Neuron (in vitro differentiated cells): ENCODE measurements at regions not wholly inside any gene's neighbourhood (a gene's known extent, or its start where the extent isn't known, plus 50 kb on each side); places are given as distances from the start of the nearest gene placed in this dataset.

Source experiments
- H2AFZ ChIP-seq: one replicate; pipeline ENCODE4 v1.6.1; 2013; ENCODE audit warnings: low read depth, mild to moderate bottlenecking, inconsistent platforms, low read length, moderate library complexity
- H3K27me3 ChIP-seq: one replicate; pipeline ENCODE4 v1.6.1; 2013; ENCODE audit warnings: low read length; ENCODE audit not compliant: insufficient read depth
- H3K36me3 ChIP-seq: one replicate; pipeline ENCODE4 v1.6.1; 2013; ENCODE audit warnings: low read length; ENCODE audit not compliant: insufficient read depth
- H3K4me1 ChIP-seq: one replicate; pipeline ENCODE4 v1.6.1; 2013; ENCODE audit warnings: low read length; ENCODE audit not compliant: insufficient read depth
- H3K4me3 ChIP-seq: 2 replicates; pipeline ENCODE4 v1.5.1; 2013; ENCODE audit warnings: mild to moderate bottlenecking, low read length, moderate library complexity
- H3K9me3 ChIP-seq: one replicate; pipeline ENCODE4 v1.6.1; 2013; ENCODE audit warnings: low read length

- Histone ChIP-seq H3K4me3 (no peak overlapping the region), H3K9me3 (peaks cover 2% of the 10 kb centered on the region), H3K4me1 (peaks cover 12% of the 10 kb centered on the region), H3K27me3 (peaks cover 3% of the 10 kb centered on the region), H2AFZ (peak overlapping the region; percentile 41), H3K36me3 (no peaks in the 10 kb centered on the region)
These were observed 95.0 kb upstream of the OTX2 start for GRCh38 chr14:56905282-56905681.

- Histone ChIP-seq H3K4me1 (peaks cover 23% of the 10 kb centered on the region), H2AFZ (no peak overlapping the region), H3K27me3 (peaks cover 3% of the 10 kb centered on the region), H3K9me3 (no peaks in the 10 kb centered on the region), H3K36me3 (no peaks in the 10 kb centered on the region), H3K4me3 (no peak overlapping the region)
These were observed 93.2 kb upstream of the OTX2 start for GRCh38 chr14:56903304-56903969.

DNA sequence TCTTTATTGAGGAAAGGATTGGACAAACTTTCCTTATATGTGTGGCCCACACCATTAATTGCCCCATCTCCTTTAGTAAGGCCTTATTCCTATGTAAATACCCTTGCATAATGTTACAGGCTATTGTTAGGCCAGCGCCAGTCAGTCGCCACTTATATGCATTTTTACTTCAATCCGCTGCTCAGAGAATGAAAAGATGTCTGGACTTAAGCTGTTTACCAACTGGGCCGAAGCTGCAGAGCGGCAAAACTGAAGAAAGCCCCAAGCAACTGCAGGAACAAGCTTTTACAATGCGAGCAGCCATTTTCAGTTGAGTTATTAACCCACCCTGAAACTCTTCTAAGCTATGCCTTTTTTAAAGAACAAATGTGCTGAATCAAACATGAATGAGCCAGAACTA is 92.1 kb upstream of the OTX2 start:
- no peaks in the 10 kb centered on the region for H3K9me3 ChIP-seq
- H2AFZ ChIP-seq, result no peak overlapping the region
- no peak overlapping the region for H3K4me3 ChIP-seq
- H3K27me3 ChIP-seq, result peaks cover 3% of the 10 kb centered on the region
- H3K36me3 ChIP-seq, result no peaks in the 10 kb centered on the region
- H3K4me1 ChIP-seq, result peaks cover 23% of the 10 kb centered on the region

- Histone ChIP-seq H3K27me3 (peaks cover 3% of the 10 kb centered on the region), H3K4me3 (no peak overlapping the region), H3K4me1 (peaks cover 23% of the 10 kb centered on the region), H2AFZ (no peak overlapping the region), H3K9me3 (no peaks in the 10 kb centered on the region), H3K36me3 (no peaks in the 10 kb centered on the region)
These were observed 90.4 kb upstream of the OTX2 start for GRCh38 chr14:56900726-56901125.

DNA sequence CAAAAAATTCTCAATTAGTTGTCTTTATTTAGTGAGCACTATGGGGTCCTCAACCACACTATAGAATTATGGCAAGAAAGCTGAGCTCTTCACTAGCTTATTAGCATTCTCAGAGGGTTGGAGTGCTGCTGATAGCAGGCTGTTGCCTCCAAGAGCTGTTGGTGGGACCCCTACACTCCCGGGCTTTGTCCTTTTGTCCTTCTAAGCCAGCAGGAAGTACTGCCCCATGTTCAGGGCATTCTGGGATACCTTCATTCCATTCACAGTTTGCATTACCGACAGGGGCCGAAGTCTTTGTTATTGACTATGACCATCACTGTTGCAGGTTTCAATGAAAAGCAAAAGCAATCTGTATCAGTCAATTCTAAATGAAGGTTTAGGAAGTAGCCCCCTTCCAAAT is 89.5 kb upstream of the OTX2 start:
- Histone ChIP-seq H3K4me1 (peaks cover 17% of the 10 kb centered on the region), H3K9me3 (no peaks in the 10 kb centered on the region), H3K4me3 (no peak overlapping the region), H3K27me3 (peaks cover 5% of the 10 kb centered on the region), H3K36me3 (no peaks in the 10 kb centered on the region), H2AFZ (no peak overlapping the region)

DNA sequence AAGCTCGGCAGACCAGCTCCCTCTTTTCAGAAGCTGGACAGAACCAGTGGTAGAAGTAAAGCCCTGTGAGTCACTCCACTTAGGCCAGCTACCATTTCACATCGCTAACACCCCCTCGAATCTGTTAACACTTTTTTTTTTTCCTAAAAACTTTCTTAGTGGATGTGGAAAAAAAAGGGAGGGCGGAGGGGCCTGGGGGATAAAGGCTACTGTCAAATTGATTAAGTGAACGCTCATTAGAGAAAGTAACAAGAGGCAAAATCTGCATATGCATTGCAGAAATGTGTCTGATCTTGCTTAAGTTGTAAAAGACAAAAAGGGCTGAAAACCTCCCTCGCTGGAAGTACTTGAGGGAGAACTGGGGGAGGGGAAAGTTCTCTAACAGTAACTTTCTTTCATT is 86.6 kb upstream of the OTX2 start:
- H3K9me3 ChIP-seq, result no peaks in the 10 kb centered on the region
- H3K36me3 ChIP-seq, result no peaks in the 10 kb centered on the region
- H2AFZ ChIP-seq, result no peak overlapping the region
- peaks cover 12% of the 10 kb centered on the region for H3K4me1 ChIP-seq
- H3K4me3 ChIP-seq, result no peak overlapping the region
- peaks cover 28% of the 10 kb centered on the region for H3K27me3 ChIP-seq

DNA sequence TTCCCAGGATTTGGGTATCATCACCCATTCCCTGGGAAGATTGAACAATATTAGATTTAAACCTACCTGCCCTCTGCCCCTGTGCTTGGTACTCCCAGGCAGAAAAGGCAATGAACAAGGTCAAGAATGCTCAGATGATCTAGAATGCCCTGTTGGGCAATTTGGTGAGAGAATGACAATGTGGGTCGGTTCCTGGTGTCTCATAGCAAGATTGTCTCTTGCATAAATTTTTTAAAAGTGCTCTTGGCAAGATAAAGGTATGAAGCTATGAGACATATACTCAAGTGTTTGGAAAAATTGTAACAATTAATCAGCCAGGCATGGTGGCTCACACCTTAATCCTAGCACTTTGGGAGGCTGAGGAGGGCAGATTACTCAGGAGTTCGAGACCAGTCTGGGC is 86.0 kb upstream of the OTX2 start:
- H3K9me3 ChIP-seq, result no peaks in the 10 kb centered on the region
- H3K36me3 ChIP-seq, result no peaks in the 10 kb centered on the region
- H3K4me1 ChIP-seq, result peaks cover 12% of the 10 kb centered on the region
- peaks cover 33% of the 10 kb centered on the region for H3K27me3 ChIP-seq
- no peak overlapping the region for H3K4me3 ChIP-seq
- no peak overlapping the region for H2AFZ ChIP-seq

DNA sequence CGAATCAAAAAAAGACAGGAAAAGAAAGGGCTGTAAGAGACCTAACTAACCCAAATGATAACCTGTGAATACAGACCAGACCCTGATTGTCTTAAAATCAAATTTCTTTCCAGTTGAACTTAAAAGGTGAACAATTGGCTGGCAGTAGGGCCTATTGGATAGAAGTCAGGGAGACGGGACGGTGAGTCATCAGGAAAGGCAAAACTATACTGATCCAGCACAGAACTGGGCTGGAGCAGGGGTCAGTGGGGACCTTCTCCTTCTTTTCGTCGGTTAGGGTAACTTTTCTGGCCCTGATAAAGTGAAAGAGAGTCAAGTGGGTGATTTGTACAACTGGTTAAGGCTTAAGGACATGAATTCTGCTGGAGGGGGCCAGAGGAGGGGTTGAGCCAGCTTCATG is 84.9 kb upstream of the OTX2 start:
- Histone ChIP-seq H2AFZ (no peak overlapping the region), H3K27me3 (peaks cover 38% of the 10 kb centered on the region), H3K36me3 (no peaks in the 10 kb centered on the region), H3K9me3 (no peaks in the 10 kb centered on the region), H3K4me1 (peaks cover 10% of the 10 kb centered on the region), H3K4me3 (no peak overlapping the region)

GRCh38 chr14:56894591-56894991 is 84.3 kb upstream of the OTX2 start:
- peaks cover 38% of the 10 kb centered on the region for H3K27me3 ChIP-seq
- H3K4me3 ChIP-seq, result no peak overlapping the region
- no peaks in the 10 kb centered on the region for H3K36me3 ChIP-seq
- H3K4me1 ChIP-seq, result peaks cover 4% of the 10 kb centered on the region
- no peaks in the 10 kb centered on the region for H3K9me3 ChIP-seq
- no peak overlapping the region for H2AFZ ChIP-seq

DNA sequence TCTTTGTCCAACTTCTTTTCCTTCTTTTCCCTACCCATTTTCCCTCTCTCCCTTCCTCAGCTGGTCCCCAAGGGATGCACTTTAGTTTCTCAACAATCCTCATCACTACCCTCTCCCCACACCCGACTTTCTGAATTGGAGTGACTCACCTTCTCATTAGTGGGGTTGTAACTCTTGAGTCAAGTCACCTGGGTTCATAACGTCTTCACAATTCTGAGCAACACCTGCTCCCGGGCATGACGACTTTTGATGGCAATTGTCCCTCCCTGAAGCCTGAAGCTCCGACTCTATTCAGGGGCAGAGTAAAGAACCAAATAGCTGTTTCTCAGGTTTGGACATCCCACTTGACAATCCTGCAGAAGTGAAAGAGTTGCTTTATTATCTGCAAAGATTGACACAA is 82.7 kb upstream of the OTX2 start:
- Histone ChIP-seq H3K4me3 (no peak overlapping the region), H2AFZ (no peak overlapping the region), H3K9me3 (no peaks in the 10 kb centered on the region), H3K27me3 (peaks cover 42% of the 10 kb centered on the region), H3K36me3 (no peaks in the 10 kb centered on the region), H3K4me1 (peaks cover 5% of the 10 kb centered on the region)

DNA sequence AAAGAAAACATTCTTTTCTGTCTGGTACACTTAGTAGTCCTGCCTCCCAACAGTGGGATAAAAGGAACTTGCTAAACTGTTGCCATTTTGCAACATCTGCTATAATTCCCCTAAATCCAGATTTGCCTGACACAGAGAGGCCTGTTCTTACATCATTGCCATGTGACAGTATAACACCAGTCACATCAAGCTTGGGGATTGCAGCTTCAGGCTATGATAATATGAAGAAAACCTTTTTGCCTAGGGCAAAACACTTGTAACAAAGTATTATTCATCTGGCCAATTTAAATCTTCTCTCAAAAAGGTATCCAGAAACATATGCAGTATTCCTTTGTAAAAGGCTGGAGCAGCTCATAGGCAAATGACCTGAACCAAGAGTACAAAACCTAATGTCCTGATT is 80.9 kb upstream of the OTX2 start:
- Histone ChIP-seq H3K4me3 (no peak overlapping the region), H3K36me3 (no peaks in the 10 kb centered on the region), H3K4me1 (peaks cover 5% of the 10 kb centered on the region), H3K27me3 (peaks cover 44% of the 10 kb centered on the region), H2AFZ (no peak overlapping the region), H3K9me3 (no peaks in the 10 kb centered on the region)

GRCh38 chr14:56889705-56890104 is 79.4 kb upstream of the OTX2 start:
- Histone ChIP-seq H3K4me1 (peaks cover 5% of the 10 kb centered on the region), H2AFZ (no peak overlapping the region), H3K4me3 (no peak overlapping the region), H3K36me3 (no peaks in the 10 kb centered on the region), H3K27me3 (peaks cover 44% of the 10 kb centered on the region), H3K9me3 (no peaks in the 10 kb centered on the region)

GRCh38 chr14:56888274-56888673 is 78.0 kb upstream of the OTX2 start:
- H2AFZ ChIP-seq, result no peak overlapping the region
- peaks cover 5% of the 10 kb centered on the region for H3K4me1 ChIP-seq
- no peaks in the 10 kb centered on the region for H3K9me3 ChIP-seq
- H3K27me3 ChIP-seq, result peaks cover 34% of the 10 kb centered on the region
- H3K36me3 ChIP-seq, result no peaks in the 10 kb centered on the region
- H3K4me3 ChIP-seq, result no peak overlapping the region

GRCh38 chr14:56887216-56887615 is 76.9 kb upstream of the OTX2 start:
- H3K27me3 ChIP-seq, result peaks cover 24% of the 10 kb centered on the region
- H3K36me3 ChIP-seq, result no peaks in the 10 kb centered on the region
- H2AFZ ChIP-seq, result no peak overlapping the region
- H3K9me3 ChIP-seq, result no peaks in the 10 kb centered on the region
- peaks cover 5% of the 10 kb centered on the region for H3K4me1 ChIP-seq
- no peak overlapping the region for H3K4me3 ChIP-seq
